Omental fat pad (tissue), 3 donors: ENCODE measurements at regions not wholly inside any gene's neighbourhood (a gene's known extent, or its start where the extent isn't known, plus 50 kb on each side); places are given as distances from the start of the nearest gene placed in this dataset.
"Not testable (repeated sequence)": the region's sequence is repeated elsewhere in the genome, so short reads cannot be mapped to it uniquely, and the experiment has no call there.

Experiments used
- ATAC-seq: fragments of 150-250 bp; one replicate; pipeline ENCODE4 v1.9.1; 2016; ENCODE audit warnings: mild to moderate bottlenecking, moderate library complexity; ENCODE audit not compliant: low FRiP score
- DNase-seq: peaks from one replicate; pipeline ENCODE4 v3.0.0-alpha.2; 2019; ENCODE audit warnings: low spot score
- TF ChIP-seq, protein P1 (sequence below), 3 donors: fragments of 450-650 bp; IDR thresholded peaks; one replicate each; pipeline ENCODE4 v1.5.1; 2016 to 2017; ENCODE audit warnings: antibody characterized with exemption in 3 of 3, mild to moderate bottlenecking in 3 of 3, moderate library complexity in 2 of 3

- ATAC-seq, result no peak
These were observed 555.8 kb downstream of the RBFOX1 start for GRCh38 chr16:7888411-7888810.

GRCh38 chr16:7887316-7887715, 554.7 kb downstream of the RBFOX1 start:
- DNase-seq (no peak), ATAC-seq (no peak)
- TF ChIP-seq, protein P1, sequence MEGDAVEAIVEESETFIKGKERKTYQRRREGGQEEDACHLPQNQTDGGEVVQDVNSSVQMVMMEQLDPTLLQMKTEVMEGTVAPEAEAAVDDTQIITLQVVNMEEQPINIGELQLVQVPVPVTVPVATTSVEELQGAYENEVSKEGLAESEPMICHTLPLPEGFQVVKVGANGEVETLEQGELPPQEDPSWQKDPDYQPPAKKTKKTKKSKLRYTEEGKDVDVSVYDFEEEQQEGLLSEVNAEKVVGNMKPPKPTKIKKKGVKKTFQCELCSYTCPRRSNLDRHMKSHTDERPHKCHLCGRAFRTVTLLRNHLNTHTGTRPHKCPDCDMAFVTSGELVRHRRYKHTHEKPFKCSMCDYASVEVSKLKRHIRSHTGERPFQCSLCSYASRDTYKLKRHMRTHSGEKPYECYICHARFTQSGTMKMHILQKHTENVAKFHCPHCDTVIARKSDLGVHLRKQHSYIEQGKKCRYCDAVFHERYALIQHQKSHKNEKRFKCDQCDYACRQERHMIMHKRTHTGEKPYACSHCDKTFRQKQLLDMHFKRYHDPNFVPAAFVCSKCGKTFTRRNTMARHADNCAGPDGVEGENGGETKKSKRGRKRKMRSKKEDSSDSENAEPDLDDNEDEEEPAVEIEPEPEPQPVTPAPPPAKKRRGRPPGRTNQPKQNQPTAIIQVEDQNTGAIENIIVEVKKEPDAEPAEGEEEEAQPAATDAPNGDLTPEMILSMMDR (IDR thresholded peaks at IDR 0.05), result no peak

More at GRCh38 chr16:7888411-7888810, 555.8 kb downstream of the RBFOX1 start:
- TF ChIP-seq, protein P1 (IDR thresholded peaks at IDR 0.05), result no peak
- no peak for DNase-seq

DNA sequence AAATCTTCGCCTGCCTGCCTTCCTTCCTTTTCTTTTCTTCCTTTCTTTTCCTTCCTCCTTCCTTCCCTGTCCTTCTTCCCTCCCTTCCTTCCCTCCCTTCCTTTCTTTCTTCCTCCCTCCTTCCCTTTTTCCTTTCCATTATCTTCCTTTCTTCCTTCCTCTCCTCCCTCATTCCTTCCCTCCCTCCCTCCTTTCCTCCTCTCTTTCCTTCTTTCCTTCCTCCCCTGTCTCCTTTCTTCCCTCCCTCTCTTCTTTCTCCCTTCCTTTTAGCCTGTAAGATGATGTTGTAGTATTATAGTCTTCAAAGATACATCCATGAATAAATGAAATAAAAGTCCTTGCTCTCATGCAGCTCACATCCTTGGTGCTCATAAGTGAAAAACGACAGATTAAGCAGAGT, 539.3 kb downstream of the RBFOX1 start:
- TF ChIP-seq, protein P1 (IDR thresholded peaks at IDR 0.05), result no peak
- ATAC-seq (no peak), DNase-seq (no peak)

DNA sequence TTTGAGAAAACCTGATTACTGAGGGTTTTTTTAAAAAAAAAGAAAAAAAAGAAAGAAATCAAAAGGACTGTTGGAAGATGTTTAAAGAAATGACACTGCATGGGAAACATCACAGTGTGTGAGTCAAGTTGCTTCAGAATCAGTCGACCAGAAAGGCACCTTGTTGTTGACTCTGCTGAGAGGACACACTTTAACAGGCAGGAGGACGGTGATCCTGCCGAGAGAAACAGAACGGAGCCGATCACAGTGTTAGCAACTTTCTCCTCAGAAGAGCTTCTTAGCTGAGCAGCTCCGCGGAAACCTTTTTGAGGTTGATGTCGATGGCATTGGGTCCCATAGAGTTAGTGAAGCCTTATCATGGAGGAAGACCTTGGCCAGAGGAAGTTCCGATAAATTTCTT, 538.7 kb downstream of the RBFOX1 start:
- DNase-seq (no peak), ATAC-seq (no peak)
- TF ChIP-seq, protein P1 (IDR thresholded peaks at IDR 0.05), result no peak

GRCh38 chr16:7867831-7868230, 535.2 kb downstream of the RBFOX1 start:
- TF ChIP-seq, protein P1 (IDR thresholded peaks at IDR 0.05), result no peak
- DNase-seq (no peak), ATAC-seq (no peak)

GRCh38 chr16:7866144-7866543, 533.5 kb downstream of the RBFOX1 start:
- TF ChIP-seq, protein P1 (IDR thresholded peaks at IDR 0.05), result no peak
- no peak for ATAC-seq
- no peak for DNase-seq

DNA sequence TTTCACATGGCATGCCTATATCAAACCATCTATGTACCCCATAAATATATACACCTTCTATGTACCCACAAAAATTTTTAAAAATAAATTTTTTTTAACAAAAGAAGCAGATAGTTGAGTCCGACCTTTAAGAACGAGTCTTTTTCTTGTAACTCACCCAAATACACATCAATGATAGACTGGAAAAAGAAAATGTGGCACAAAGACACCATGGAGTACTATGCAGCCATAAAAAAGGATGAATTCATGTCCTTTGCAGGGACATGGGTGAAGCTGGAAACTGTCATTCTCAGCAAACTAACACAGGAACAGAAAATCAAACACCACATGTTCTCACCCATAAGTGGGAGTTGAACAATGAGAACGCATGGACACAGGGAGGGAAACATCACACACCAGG, 532.7 kb downstream of the RBFOX1 start:
- not testable (repeated sequence) for ATAC-seq, DNase-seq
